AG04450 (cell line): ENCODE measurements at regions not wholly inside any gene's neighbourhood (a gene's known extent, or its start where the extent isn't known, plus 50 kb on each side); places are given as distances from the start of the nearest gene placed in this dataset.
"Not testable (repeated sequence)": the region's sequence is repeated elsewhere in the genome, so short reads cannot be mapped to it uniquely, and the experiment has no call there.

Experiments
- CTCF ChIA-PET: fragments of 300-600, 350-600 bp; formaldehyde crosslinking; extraction: SDS; loops from one replicate; lab custom pipeline; 2022; ENCODE audit warnings: antibody characterized with exemption, inconsistent platforms; lab: Charles Lee
- POLR2A ChIA-PET: fragments of 350-600 bp; formaldehyde crosslinking; extraction: SDS; loops from one replicate; lab custom pipeline; 2021; ENCODE audit warnings: antibody characterized with exemption, inconsistent platforms; lab: Yijun Ruan, JAX
- DNase-seq: peaks from one replicate; pipeline ENCODE4 v3.0.0-alpha.2; 2011; ENCODE audit warnings: low read depth, low spot score
- H3K27ac ChIP-seq: one replicate; pipeline ENCODE4 v1.5.1; 2012; ENCODE audit warnings: low read depth, low read length, control low read depth
- H3K27me3 ChIP-seq: one replicate; pipeline ENCODE4 v1.6.0; 2012; ENCODE audit warnings: low read length; ENCODE audit not compliant: control insufficient read depth, insufficient read depth
- H3K4me3 ChIP-seq: 2 replicates; pipeline ENCODE4 v1.5.1; 2011; ENCODE audit warnings: mild to moderate bottlenecking, low read depth, low read length, control low read depth
- H3K9me3 ChIP-seq: 2 replicates; pipeline ENCODE4 v1.5.1; 2012; ENCODE audit warnings: low read length; ENCODE audit not compliant: control insufficient read depth, insufficient read depth
- TF ChIP-seq, protein P1 (sequence below): IDR thresholded peaks from 2 replicates; pipeline ENCODE4 v1.5.1; 2011; ENCODE audit warnings: low read depth, low read length, control low read depth, inconsistent platforms

DNA sequence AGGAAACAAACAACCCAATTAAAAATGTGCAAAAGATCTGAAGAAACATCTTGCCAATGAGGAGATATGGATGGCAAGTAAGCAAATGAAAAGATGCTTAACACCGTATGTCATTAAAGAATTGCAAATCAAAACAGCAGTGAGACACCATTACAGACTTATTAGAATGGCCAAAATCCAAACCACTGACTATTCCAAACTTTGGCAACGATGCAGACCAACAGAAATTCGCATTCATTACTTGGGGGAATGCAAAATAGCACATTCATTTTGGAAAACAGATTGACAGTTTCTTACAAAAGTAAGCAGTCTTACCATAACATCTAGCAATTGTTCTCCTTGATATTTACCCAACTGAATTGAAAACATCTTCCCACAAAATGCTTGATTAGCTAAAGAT lies 1118.7 kb downstream of the SUCLG1 start:
- Histone ChIP-seq H3K9me3 (no peaks in the 10 kb centered on the region), H3K27me3 (no peaks in the 10 kb centered on the region), H3K4me3 (no peak overlapping the region), H3K27ac (no peak overlapping the region)
- TF ChIP-seq, protein P1, sequence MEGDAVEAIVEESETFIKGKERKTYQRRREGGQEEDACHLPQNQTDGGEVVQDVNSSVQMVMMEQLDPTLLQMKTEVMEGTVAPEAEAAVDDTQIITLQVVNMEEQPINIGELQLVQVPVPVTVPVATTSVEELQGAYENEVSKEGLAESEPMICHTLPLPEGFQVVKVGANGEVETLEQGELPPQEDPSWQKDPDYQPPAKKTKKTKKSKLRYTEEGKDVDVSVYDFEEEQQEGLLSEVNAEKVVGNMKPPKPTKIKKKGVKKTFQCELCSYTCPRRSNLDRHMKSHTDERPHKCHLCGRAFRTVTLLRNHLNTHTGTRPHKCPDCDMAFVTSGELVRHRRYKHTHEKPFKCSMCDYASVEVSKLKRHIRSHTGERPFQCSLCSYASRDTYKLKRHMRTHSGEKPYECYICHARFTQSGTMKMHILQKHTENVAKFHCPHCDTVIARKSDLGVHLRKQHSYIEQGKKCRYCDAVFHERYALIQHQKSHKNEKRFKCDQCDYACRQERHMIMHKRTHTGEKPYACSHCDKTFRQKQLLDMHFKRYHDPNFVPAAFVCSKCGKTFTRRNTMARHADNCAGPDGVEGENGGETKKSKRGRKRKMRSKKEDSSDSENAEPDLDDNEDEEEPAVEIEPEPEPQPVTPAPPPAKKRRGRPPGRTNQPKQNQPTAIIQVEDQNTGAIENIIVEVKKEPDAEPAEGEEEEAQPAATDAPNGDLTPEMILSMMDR: no peak
- CTCF ChIA-PET: no interaction called here
- POLR2A ChIA-PET: no interaction called here
- no peak for DNase-seq

DNA sequence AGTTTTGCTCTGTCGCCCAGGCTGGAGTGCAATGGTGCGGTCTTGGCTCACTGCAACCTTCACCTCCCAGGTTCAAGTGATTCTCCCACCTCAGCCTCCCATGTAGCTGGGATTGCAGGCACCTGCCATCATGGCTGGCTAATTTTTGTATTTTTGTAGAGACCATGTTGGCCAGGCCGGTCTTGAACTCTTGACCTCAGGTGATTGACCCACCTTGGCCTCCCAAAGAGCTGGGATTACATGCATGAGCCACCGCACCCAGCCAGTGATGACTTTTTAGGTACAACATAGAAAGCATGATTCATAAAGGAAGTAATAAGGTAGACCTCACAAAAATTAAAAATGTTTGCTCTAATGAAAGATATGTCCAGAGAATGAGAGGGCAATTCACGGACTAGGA lies 1119.1 kb downstream of the SUCLG1 start:
- H3K27ac ChIP-seq, CTCF ChIA-PET, H3K27me3 ChIP-seq, H3K9me3 ChIP-seq, POLR2A ChIA-PET, DNase-seq, H3K4me3 ChIP-seq: not testable (repeated sequence)

DNA sequence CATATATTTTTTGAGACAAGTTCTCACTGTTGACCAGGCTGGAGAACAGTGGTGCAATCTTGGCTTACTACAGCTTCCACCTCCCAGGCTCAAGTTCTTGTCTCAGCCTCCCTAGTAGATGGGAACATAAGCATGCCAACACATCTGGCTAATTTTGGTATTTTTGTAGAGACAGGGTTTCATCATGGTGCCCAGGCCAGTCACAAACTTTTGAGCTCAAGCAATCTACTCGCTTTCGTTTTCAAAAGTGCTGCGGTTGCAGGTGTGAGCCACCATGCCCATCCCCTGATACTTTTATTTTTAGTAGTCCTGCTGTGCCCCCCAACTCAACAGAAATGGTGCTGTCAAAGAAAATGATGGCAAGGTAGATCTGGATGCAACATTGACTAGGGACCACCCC lies 1127.3 kb downstream of the SUCLG1 start:
- H3K27ac ChIP-seq: no peak overlapping the region
- TF ChIP-seq, protein P1: no peak
- no peaks in the 10 kb centered on the region for H3K9me3 ChIP-seq
- ChIA-PET POLR2A (no interaction called here), CTCF (no interaction called here)
- no peaks in the 10 kb centered on the region for H3K27me3 ChIP-seq
- H3K4me3 ChIP-seq: no peak overlapping the region
- DNase-seq: no peak

GRCh38 chr2:83323038-83323437 lies 1136.0 kb downstream of the SUCLG1 start:
- no peak for DNase-seq
- Histone ChIP-seq H3K9me3 (no peaks in the 10 kb centered on the region), H3K4me3 (no peak overlapping the region), H3K27ac (no peak overlapping the region), H3K27me3 (no peaks in the 10 kb centered on the region)
- TF ChIP-seq, protein P1: no peak
- ChIA-PET POLR2A (no interaction called here), CTCF (no interaction called here)

GRCh38 chr2:83320053-83320452 lies 1139.0 kb downstream of the SUCLG1 start:
- Histone ChIP-seq H3K4me3 (no peak overlapping the region), H3K27ac (no peak overlapping the region), H3K9me3 (no peaks in the 10 kb centered on the region), H3K27me3 (no peaks in the 10 kb centered on the region)
- no peak for DNase-seq
- CTCF ChIA-PET: no interaction called here
- POLR2A ChIA-PET: no interaction called here
- TF ChIP-seq, protein P1: no peak
